Liver (tissue), 8 donors: ENCODE measurements at regions not wholly inside any gene's neighbourhood (a gene's known extent, or its start where the extent isn't known, plus 50 kb on each side); places are given as distances from the start of the nearest gene placed in this dataset.

Experiments
- DNase-seq: peaks from one replicate; pipeline ENCODE4 v3.0.0-alpha.2; 2017; ENCODE audit warnings: low spot score
- H3K27ac ChIP-seq, 2 donors: one replicate each; pipeline ENCODE4 v1.7.0; 2013; ENCODE audit warnings: inconsistent platforms in 2 of 2, low read length in 2 of 2, control low read depth in 1 of 2, low read depth in 1 of 2, mild to moderate bottlenecking in 1 of 2
- H3K27me3 ChIP-seq, 4 donors: one replicate each; pipeline versions ENCODE4 v1.6.1 to v1.7.0; 2013; ENCODE audit warnings: low read length in 3 of 4, inconsistent platforms in 1 of 4, mild to moderate bottlenecking in 1 of 4, moderate library complexity in 1 of 4; ENCODE audit not compliant: control insufficient read depth in 4 of 4, insufficient read depth in 4 of 4
- H3K36me3 ChIP-seq, 4 donors: one replicate each; pipeline versions ENCODE4 v1.6.1 to v1.7.0; 2013; ENCODE audit warnings: low read length in 3 of 4, mild to moderate bottlenecking in 3 of 4, low read depth in 1 of 4, moderate library complexity in 1 of 4; ENCODE audit not compliant: control insufficient read depth in 4 of 4, insufficient read depth in 3 of 4
- H3K4me1 ChIP-seq, 4 donors: one replicate each; pipeline versions ENCODE4 v1.6.1 to v1.7.0; 2013; ENCODE audit warnings: low read length in 3 of 4, mild to moderate bottlenecking in 3 of 4, moderate library complexity in 1 of 4; ENCODE audit not compliant: control insufficient read depth in 4 of 4, insufficient read depth in 4 of 4
- H3K4me3 ChIP-seq, 3 donors: one replicate each; pipeline versions ENCODE4 v1.6.1 to v1.7.0; 2013; ENCODE audit warnings: low read length in 3 of 3, control low read depth in 1 of 3, low read depth in 1 of 3, mild to moderate bottlenecking in 1 of 3
- H3K9ac ChIP-seq, 2 donors: one replicate each; pipeline ENCODE4 v1.7.0; 2013; ENCODE audit warnings: low read length in 2 of 2, mild to moderate bottlenecking in 2 of 2, moderate library complexity in 2 of 2, control low read depth in 1 of 2, low read depth in 1 of 2
- H3K9me3 ChIP-seq, 4 donors: one replicate each; pipeline versions ENCODE4 v1.6.1 to v1.7.0; 2013; ENCODE audit warnings: low read length in 3 of 4; ENCODE audit not compliant: control insufficient read depth in 4 of 4
- EGR1 ChIP-seq, 2 donors: IDR thresholded peaks; 2 replicates each; pipeline ENCODE4 v1.6.1; 2016 to 2018; ENCODE audit warnings: antibody characterized with exemption in 2 of 2, low read depth in 2 of 2
- GABPA ChIP-seq, 2 donors: IDR thresholded peaks in 1 of 2; conservative IDR thresholded peaks in 1 of 2; 2 replicates each; pipeline ENCODE4 v1.6.1; 2016; ENCODE audit warnings: antibody characterized with exemption in 2 of 2, mild to moderate bottlenecking in 1 of 2, moderate library complexity in 1 of 2
- HNF4A ChIP-seq, 2 donors: conservative IDR thresholded peaks; 2 replicates each; pipeline ENCODE4 v1.6.1; 2016; ENCODE audit warnings: antibody characterized with exemption in 2 of 2, mild to moderate bottlenecking in 2 of 2
- JUND ChIP-seq, 2 donors: IDR thresholded peaks; 2 replicates each; pipeline ENCODE4 v1.6.1; 2016; ENCODE audit warnings: antibody characterized with exemption in 2 of 2
- NR2F2 ChIP-seq: IDR thresholded peaks from 2 replicates; pipeline ENCODE4 v1.6.1; 2016; ENCODE audit warnings: antibody characterized with exemption
- RAD21 ChIP-seq, 2 donors: IDR thresholded peaks; 2 replicates each; pipeline ENCODE4 v1.6.1; 2016; ENCODE audit warnings: antibody characterized with exemption in 2 of 2, mild to moderate bottlenecking in 2 of 2
- RXRA ChIP-seq, 2 donors: IDR thresholded peaks; 2 replicates each; pipeline ENCODE4 v1.6.1; 2017 to 2018; ENCODE audit warnings: antibody characterized with exemption in 2 of 2, mild to moderate bottlenecking in 1 of 2
- YY1 ChIP-seq: IDR thresholded peaks from 2 replicates; pipeline ENCODE4 v1.6.1; 2016; ENCODE audit warnings: antibody characterized with exemption, mild to moderate bottlenecking
- WGBS: extraction: QIAGEN DNeasy Blood & Tissue Kit; methylation state at CpG from one replicate; pipeline ENCODE4 v1.1.7; 2013; 5-methylcytosine and 5-hydroxymethylcytosine counted together
- TF ChIP-seq, protein P1 (sequence below): IDR thresholded peaks from 2 replicates; pipeline ENCODE4 v1.6.1; 2016; ENCODE audit warnings: antibody characterized with exemption
- TF ChIP-seq, protein P2 (sequence below): fragments of 150-350 bp; IDR thresholded peaks from 2 replicates; pipeline ENCODE4 v1.5.1; 2017; ENCODE audit warnings: improper control_type of control experiment, low read depth, low read length; ENCODE audit not compliant: missing input control
- TF ChIP-seq, protein P3 (sequence below): IDR thresholded peaks from 2 replicates; pipeline ENCODE4 v1.6.1; 2016; ENCODE audit warnings: antibody characterized with exemption
- donor health status: healthy.
- donor health status: healthy.
- donor health status: healthy.
- donor health status: healthy.
- donor health status: healthy.

DNA sequence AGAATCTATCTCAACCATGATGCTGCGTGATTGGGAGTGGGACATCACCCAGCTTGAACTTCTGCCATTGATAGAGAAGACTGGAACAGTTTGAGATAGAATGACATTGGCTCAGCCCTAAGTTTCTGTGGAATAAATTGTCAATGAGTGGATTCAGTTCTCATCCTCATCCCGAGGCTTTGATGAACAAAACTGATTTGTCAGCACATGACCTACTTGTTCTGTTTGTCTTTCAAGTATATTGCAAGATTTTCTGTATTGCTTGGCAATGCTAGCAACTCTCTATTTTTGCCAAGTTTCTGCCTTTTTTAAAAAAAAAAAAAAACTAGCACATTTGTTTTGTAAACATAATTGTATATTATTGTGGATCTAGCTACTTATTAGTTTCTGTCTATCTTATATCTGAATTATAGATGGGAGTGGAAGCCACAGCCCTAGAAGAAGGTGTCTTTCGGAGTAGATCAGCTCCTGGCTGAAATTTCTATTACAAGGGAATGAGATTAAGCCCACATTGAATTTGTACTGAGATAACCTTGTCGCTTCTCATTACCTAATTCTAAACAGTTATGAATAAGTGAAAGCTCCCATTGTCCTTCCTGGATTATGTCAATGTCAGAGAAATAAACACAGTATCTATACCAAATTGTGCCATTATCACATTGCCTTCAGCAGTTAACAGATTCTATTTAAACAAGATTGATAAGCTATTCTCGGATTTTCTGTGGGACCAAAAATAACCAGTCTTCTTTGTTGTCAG, 166.1 kb downstream of the TNFSF13B start:
- H3K4me1 ChIP-seq, result peaks cover 0 to 7% (median 0%) of the 10 kb centered on the region in 4 donors
- H3K27me3 ChIP-seq, result no peaks in the 10 kb centered on the region
- no peak overlapping the region for H3K27ac ChIP-seq
- DNase-seq, result no peak
- WGBS, result 22% methylated on average over 5 of the region's 5 CpGs
- TF ChIP-seq RXRA (IDR thresholded peaks at IDR 0.05) (peak in 1 of 2 donors; percentile 11), YY1 (no peak), HNF4A (conservative IDR thresholded peaks at IDR 0.05) (peak in 1 of 2 donors; percentile 4)
- H3K9me3 ChIP-seq, result no peaks in the 10 kb centered on the region
- no peaks in the 10 kb centered on the region for H3K36me3 ChIP-seq
- H3K4me3 ChIP-seq, result no peak overlapping the region
- H3K9ac ChIP-seq, result no peak overlapping the region

DNA sequence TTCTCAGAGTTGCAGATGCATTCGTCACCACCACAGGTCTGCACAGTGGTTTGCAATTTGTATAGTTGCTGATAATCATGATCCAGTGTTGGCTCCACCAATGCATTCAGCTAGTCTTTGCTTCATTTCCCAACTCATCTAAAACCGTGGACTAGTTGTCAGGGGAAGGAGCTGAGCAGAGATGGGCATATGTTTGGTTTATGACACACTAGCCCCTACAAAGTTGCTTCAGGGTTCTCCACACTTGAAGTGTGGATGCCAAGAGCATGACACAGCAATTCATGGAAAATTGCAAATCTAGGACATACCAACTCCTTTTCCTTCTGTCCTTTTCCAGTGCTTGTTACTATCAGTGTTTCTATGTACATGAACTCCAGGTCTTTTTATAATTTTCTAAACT, 168.0 kb downstream of the TNFSF13B start:
- no peak overlapping the region for H3K4me3 ChIP-seq
- H3K27me3 ChIP-seq, result no peaks in the 10 kb centered on the region
- WGBS, result 41% methylated on average over 2 of the region's 2 CpGs
- H3K36me3 ChIP-seq, result no peaks in the 10 kb centered on the region
- no peak overlapping the region for H3K27ac ChIP-seq
- TF ChIP-seq, protein P1, sequence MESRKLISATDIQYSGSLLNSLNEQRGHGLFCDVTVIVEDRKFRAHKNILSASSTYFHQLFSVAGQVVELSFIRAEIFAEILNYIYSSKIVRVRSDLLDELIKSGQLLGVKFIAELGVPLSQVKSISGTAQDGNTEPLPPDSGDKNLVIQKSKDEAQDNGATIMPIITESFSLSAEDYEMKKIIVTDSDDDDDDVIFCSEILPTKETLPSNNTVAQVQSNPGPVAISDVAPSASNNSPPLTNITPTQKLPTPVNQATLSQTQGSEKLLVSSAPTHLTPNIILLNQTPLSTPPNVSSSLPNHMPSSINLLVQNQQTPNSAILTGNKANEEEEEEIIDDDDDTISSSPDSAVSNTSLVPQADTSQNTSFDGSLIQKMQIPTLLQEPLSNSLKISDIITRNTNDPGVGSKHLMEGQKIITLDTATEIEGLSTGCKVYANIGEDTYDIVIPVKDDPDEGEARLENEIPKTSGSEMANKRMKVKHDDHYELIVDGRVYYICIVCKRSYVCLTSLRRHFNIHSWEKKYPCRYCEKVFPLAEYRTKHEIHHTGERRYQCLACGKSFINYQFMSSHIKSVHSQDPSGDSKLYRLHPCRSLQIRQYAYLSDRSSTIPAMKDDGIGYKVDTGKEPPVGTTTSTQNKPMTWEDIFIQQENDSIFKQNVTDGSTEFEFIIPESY, result no peak
- DNase-seq, result no peak
- H3K9me3 ChIP-seq, result peaks cover 0 to 2% (median 0%) of the 10 kb centered on the region in 4 donors
- H3K4me1 ChIP-seq, result peaks cover 0 to 7% (median 0%) of the 10 kb centered on the region in 4 donors
- H3K9ac ChIP-seq, result no peak overlapping the region

DNA sequence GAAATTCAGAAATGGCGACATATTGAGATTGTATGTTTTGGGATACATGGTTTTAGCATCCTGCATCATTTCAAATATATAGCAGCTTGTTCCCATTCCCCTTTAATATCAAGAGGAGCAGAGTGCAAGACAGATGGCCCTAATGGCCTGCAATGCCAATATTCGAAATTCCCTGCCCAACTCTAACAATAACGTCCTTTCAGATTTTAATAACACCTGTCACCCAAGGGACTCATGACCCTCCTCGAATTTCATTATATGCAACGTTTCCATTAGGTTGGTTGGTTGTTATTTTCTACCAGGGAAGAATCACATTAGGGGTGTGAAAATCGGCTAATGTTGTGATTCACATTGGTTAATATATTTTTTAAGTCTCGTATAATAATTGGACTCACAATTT, 170.0 kb downstream of the TNFSF13B start:
- Histone ChIP-seq H3K9me3 (peaks cover 0 to 3% (median 0%) of the 10 kb centered on the region in 4 donors), H3K27ac (no peak overlapping the region), H3K4me3 (no peak overlapping the region), H3K4me1 (peaks cover 0 to 7% (median 0%) of the 10 kb centered on the region in 4 donors), H3K36me3 (no peaks in the 10 kb centered on the region), H3K27me3 (no peaks in the 10 kb centered on the region), H3K9ac (no peak overlapping the region)
- TF ChIP-seq, protein P2, sequence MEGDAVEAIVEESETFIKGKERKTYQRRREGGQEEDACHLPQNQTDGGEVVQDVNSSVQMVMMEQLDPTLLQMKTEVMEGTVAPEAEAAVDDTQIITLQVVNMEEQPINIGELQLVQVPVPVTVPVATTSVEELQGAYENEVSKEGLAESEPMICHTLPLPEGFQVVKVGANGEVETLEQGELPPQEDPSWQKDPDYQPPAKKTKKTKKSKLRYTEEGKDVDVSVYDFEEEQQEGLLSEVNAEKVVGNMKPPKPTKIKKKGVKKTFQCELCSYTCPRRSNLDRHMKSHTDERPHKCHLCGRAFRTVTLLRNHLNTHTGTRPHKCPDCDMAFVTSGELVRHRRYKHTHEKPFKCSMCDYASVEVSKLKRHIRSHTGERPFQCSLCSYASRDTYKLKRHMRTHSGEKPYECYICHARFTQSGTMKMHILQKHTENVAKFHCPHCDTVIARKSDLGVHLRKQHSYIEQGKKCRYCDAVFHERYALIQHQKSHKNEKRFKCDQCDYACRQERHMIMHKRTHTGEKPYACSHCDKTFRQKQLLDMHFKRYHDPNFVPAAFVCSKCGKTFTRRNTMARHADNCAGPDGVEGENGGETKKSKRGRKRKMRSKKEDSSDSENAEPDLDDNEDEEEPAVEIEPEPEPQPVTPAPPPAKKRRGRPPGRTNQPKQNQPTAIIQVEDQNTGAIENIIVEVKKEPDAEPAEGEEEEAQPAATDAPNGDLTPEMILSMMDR, result no peak
- no peak for TF ChIP-seq EGR1 (IDR thresholded peaks at IDR 0.05; ENCODE audit: low read depth in 2 of 2)
- TF ChIP-seq, protein P3, sequence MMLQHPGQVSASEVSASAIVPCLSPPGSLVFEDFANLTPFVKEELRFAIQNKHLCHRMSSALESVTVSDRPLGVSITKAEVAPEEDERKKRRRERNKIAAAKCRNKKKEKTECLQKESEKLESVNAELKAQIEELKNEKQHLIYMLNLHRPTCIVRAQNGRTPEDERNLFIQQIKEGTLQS, result no peak
- TF ChIP-seq GABPA (IDR thresholded peaks at IDR 0.05 in 1 of 2, conservative IDR thresholded peaks at IDR 0.05 in 1 of 2), result no peak
- TF ChIP-seq RAD21 (IDR thresholded peaks at IDR 0.05), result no peak
- no peak for TF ChIP-seq JUND (IDR thresholded peaks at IDR 0.05)
- no peak for TF ChIP-seq NR2F2
- no peak for DNase-seq
- WGBS, result 70% methylated on average over 7 of the region's 7 CpGs
